GM21786 (cell line): ENCODE measurements at regions not wholly inside any gene's neighbourhood (a gene's known extent, or its start where the extent isn't known, plus 50 kb on each side); places are given as distances from the start of the nearest gene placed in this dataset.
"Not testable (repeated sequence)": the region's sequence is repeated elsewhere in the genome, so short reads cannot be mapped to it uniquely, and the experiment has no call there.

Source experiments
- ATAC-seq: cut with Tn5 transposase; IDR thresholded peaks from one replicate; pipeline ENCODE4 v1.9.1; 2021; ENCODE audit not compliant: unreplicated experiment

- ATAC-seq = no peak
Observed at GRCh38 chr1:80402625-80403024, 1396.1 kb upstream of the ADGRL4 start.

- no peak for ATAC-seq
Observed at GRCh38 chr1:80401757-80402156, 1395.2 kb upstream of the ADGRL4 start.

GRCh38 chr1:80392529-80392928 is 1386.0 kb upstream of the ADGRL4 start:
- ATAC-seq = no peak

- no peak for ATAC-seq
Observed at GRCh38 chr1:80385650-80386049, 1379.1 kb upstream of the ADGRL4 start.

- ATAC-seq = no peak
Observed at GRCh38 chr1:80384959-80385358, 1378.4 kb upstream of the ADGRL4 start.

GRCh38 chr1:80384083-80384830 is 1377.7 kb upstream of the ADGRL4 start:
- ATAC-seq = no peak

DNA sequence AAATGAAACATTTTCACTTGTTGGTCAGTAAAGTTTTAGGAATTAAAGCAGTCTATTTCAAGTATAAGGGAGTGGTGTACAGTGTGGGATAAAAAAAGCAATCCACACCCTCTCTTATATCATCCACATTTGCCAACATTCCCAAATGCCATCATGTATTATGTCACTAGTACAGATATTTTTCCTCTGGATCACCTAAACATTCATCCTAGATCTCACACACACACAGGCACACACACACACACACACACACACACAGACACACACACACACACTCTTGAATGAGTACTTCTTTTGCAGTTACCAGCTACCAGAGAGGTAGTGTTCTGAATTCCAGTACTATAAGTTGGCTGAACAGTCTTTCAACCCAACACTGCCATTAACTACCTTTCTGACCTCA is 1369.1 kb upstream of the ADGRL4 start:
- no peak for ATAC-seq

- ATAC-seq = no peak
Observed at GRCh38 chr1:80375109-80375508, 1368.6 kb upstream of the ADGRL4 start.

- ATAC-seq = no peak
Observed at GRCh38 chr1:80369780-80370179, 1363.2 kb upstream of the ADGRL4 start.

DNA sequence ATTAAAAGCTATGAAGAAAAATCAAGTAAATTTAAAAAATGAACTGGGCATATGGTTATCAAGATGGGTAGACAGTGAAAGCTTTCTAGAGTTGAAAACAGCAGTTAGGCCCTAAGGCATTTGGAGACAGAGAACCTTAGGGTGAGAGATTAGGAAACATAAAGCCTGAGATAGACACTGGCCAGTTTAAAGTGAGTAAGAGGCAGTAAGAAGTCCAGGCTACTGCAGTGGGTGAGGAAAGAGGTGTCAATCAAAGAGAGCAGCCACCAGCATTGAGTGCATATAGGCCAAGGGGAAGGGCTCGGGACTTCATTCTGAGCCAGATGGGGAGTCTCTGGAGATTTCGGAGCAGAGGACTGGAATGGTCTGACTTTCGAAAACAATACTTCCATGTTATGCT is 1360.5 kb upstream of the ADGRL4 start:
- no peak for ATAC-seq

GRCh38 chr1:80365359-80366021 is 1359.0 kb upstream of the ADGRL4 start:
- ATAC-seq = no peak

- ATAC-seq = no peak
Observed at GRCh38 chr1:80363689-80364475, 1357.4 kb upstream of the ADGRL4 start.

GRCh38 chr1:80359666-80360065 is 1353.1 kb upstream of the ADGRL4 start:
- no peak for ATAC-seq

GRCh38 chr1:80349218-80349617 is 1342.7 kb upstream of the ADGRL4 start:
- no peak for ATAC-seq

GRCh38 chr1:80341021-80341420 is 1334.5 kb upstream of the ADGRL4 start:
- no peak for ATAC-seq

- ATAC-seq = no peak
Observed at GRCh38 chr1:80318108-80318507, 1311.6 kb upstream of the ADGRL4 start.

GRCh38 chr1:80310703-80311245 is 1304.2 kb upstream of the ADGRL4 start:
- no peak for ATAC-seq

DNA sequence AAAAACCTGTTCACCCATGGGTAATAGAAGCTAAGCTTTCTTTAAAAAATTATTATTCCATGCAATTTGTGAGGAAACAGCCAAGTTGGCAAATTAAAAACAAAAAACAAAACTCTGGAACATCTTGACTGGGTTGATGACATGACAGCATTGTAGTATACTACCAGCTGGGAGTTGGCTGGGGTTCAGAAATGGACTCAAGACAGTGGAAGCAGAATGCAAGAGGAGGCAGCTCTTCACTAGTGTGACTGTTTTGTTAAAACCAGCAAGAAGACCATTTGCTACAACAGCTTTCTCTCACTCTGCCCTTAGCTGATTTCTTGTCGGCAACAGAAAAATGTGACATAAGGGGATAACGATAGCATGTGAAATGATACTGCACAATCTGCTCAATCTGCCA is 1298.9 kb upstream of the ADGRL4 start:
- no peak for ATAC-seq

DNA sequence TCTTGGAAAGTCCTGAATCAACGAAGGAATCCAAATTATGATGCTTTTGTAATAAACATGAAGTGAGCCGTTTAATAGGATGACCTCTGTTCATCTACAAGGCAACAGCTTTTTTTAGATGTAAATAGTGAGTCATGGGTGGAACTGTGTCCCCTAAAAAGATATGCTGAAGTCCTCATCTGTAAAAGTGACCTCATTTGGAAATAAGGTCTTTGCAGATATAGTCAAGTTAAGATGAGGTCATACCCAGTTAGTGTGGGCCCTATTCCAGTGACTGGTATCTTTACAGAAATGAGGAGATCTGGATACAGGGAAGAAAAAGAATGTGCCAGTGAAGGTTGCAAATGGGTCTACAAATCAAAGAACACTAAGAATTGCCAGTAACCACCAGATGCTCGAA is 1287.3 kb upstream of the ADGRL4 start:
- no peak for ATAC-seq

DNA sequence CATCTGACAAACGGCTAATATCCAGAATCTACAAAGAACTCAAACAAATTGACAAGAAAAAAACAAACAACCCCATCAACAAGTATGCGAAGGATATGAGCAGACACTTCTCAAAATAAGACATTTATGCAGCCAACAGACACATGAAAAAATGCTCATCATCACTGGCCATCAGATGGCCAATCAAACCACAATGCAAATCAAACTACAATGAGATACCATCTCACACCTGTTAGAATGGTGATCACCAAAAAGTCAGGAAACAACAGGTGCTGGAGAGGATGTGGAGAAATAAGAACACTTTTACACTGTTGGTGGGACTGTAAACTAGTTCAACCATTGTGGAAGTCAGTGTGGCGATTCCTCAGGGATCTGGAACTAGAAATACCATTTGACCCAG is 1282.2 kb upstream of the ADGRL4 start:
- ATAC-seq = not testable (repeated sequence)

DNA sequence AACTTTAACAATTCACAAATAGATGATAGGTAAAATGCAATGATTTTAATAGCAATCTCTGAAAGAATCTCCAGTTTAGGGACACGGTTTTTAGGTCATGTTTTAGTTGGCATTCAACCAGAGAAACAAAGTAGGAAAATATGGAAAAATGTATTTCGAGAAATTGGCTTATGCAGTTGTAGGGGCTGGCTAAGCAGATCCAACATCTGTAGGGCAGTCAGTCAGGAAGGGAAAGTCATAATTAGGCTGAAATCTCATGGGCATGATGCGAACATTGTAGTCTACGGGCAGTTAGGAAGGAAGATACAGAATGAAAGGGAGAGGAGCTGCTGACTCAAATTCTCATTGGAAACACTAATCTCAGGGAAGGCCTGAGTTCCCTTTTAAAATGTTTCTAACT is 1276.0 kb upstream of the ADGRL4 start:
- ATAC-seq = no peak

DNA sequence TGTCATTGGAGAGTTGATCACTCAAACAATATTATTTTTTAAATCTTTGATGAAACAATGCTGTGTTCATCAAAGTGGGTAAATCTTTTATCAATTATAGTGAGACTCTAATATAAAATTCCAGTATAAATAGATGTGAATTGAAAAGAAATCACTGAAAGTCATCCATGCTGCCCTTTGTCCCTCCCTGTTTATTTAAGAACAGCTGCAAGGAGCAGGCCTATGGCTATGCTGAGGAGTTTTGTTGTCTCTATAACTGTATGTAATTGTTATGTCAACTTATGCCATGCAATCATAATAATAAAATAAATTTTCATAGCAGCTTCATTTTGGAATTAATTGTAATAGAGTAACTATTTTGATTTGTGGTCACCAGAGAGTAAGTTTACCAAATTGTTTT is 1272.4 kb upstream of the ADGRL4 start:
- no peak for ATAC-seq
